ENCODE measurements at regions not wholly inside any gene's neighbourhood (a gene's known extent, or its start where the extent isn't known, plus 50 kb on each side); places are given as distances from the start of the nearest gene placed in this dataset.

GRCh38 chr1:214188835-214189234 lies 92.1 kb upstream of the SMYD2 start:
- Histone ChIP-seq H2BK5ac (ENCODE audit: insufficient read length, low read length) (no peak overlapping the region), H4K20me1 (ENCODE audit: control insufficient read depth, insufficient read depth, insufficient read length) (no peaks in the 10 kb centered on the region), H2BK20ac (ENCODE audit: low read depth, low read length, poor library complexity, severe bottlenecking) (no peak overlapping the region), H2BK12ac (ENCODE audit: insufficient read length, low read depth, low read length) (no peak overlapping the region), H2AFZ (ENCODE audit: low read length) (no peak overlapping the region), H3K4me1 (ENCODE audit: insufficient read depth, low read length) (peaks cover 2% of the 10 kb centered on the region; the same call in 1 of the 2 replicates), H3T11ph (ENCODE audit: low read length) (no peak overlapping the region), H3K18ac (ENCODE audit: insufficient read length, low read depth, low read length) (no peak overlapping the region), H3K14ac (ENCODE audit: insufficient read depth, low read length) (no peak overlapping the region), H3K27ac (ENCODE audit: insufficient read length, low read depth, low read length) (no peak overlapping the region), H3K23me2 (ENCODE audit: insufficient read length, low read depth, low read length, poor library complexity, severe bottlenecking) (peaks cover 6% of the 10 kb centered on the region), H4K91ac (ENCODE audit: insufficient read length, low read depth, low read length) (no peak overlapping the region), H3K27me3 (ENCODE audit: insufficient read depth, low read length) (peaks cover 31% of the 10 kb centered on the region; the same call in 1 of the 2 replicates), H3K56ac (ENCODE audit: insufficient read length, low read depth, low read length) (no peak overlapping the region), H3K4me2 (ENCODE audit: insufficient read depth, insufficient read length, low read length) (no peak overlapping the region), H4K5ac (ENCODE audit: insufficient read length, low read depth, low read length) (no peak overlapping the region), H3K23ac (ENCODE audit: insufficient read length, low read depth, low read length) (no peak overlapping the region), H3K4ac (ENCODE audit: low read depth, low read length) (no peak overlapping the region), H3K79me1 (ENCODE audit: insufficient read depth, low read depth, low read length, poor library complexity, severe bottlenecking) (no peaks in the 10 kb centered on the region), H4K8ac (replicated peaks; ENCODE audit: insufficient read length, low read depth, low read length) (no peak overlapping the region), H3K9ac (ENCODE audit: extremely low read depth, insufficient read length, low read length) (no peak overlapping the region), H2BK120ac (ENCODE audit: low read depth, low read length, poor library complexity, severe bottlenecking) (no peak overlapping the region), H2BK15ac (ENCODE audit: low read depth, low read length) (no peak overlapping the region), H3K79me2 (ENCODE audit: insufficient read depth, low read length) (no peaks in the 10 kb centered on the region), H3K9me3 (ENCODE audit: control insufficient read depth, low read depth, low read length) (no peaks in the 10 kb centered on the region), H2AK5ac (ENCODE audit: insufficient read length, low read length) (no peak overlapping the region)
- Mint-ChIP-seq H3K36me3 (ENCODE audit: insufficient read depth in 1 of 3, low read depth in 3 of 3) (peaks cover 0 to 1% (median 0%) of the 10 kb centered on the region in 3 experiments; a peak in 1 of 7 replicates), H3K27me3 (ENCODE audit: low read depth) (peaks cover 64% of the 10 kb centered on the region), H3K9me3 (peaks cover 0 to under 1% of the 10 kb centered on the region in 2 experiments; a peak in 3 of 5 replicates), H3K4me1 (peaks cover 24 to 25% of the 10 kb centered on the region in 2 experiments), H3K4me3 (no peak overlapping the region; a peak in 1 of 5 replicates), H3K27ac (no peak overlapping the region)
- DNase-seq, result no peak
- no CpG with 5 or more reads among the region's 2 CpGs for WGBS (ENCODE audit: extremely low coverage, insufficient read length, low lambda C conversion rate)
- TF ChIP-seq, protein P1, sequence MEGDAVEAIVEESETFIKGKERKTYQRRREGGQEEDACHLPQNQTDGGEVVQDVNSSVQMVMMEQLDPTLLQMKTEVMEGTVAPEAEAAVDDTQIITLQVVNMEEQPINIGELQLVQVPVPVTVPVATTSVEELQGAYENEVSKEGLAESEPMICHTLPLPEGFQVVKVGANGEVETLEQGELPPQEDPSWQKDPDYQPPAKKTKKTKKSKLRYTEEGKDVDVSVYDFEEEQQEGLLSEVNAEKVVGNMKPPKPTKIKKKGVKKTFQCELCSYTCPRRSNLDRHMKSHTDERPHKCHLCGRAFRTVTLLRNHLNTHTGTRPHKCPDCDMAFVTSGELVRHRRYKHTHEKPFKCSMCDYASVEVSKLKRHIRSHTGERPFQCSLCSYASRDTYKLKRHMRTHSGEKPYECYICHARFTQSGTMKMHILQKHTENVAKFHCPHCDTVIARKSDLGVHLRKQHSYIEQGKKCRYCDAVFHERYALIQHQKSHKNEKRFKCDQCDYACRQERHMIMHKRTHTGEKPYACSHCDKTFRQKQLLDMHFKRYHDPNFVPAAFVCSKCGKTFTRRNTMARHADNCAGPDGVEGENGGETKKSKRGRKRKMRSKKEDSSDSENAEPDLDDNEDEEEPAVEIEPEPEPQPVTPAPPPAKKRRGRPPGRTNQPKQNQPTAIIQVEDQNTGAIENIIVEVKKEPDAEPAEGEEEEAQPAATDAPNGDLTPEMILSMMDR (conservative IDR thresholded peaks at IDR 0.05), result no peak

Measured in H9 (cell line).